Fibroblast of upper back skin (primary cell): ENCODE measurements at regions not wholly inside any gene's neighbourhood (a gene's known extent, or its start where the extent isn't known, plus 50 kb on each side); places are given as distances from the start of the nearest gene placed in this dataset.
A peak's percentile ranks its signal among the peaks of the same experiment; 100 is the strongest.
"Not testable (repeated sequence)": the region's sequence is repeated elsewhere in the genome, so short reads cannot be mapped to it uniquely, and the experiment has no call there.

ENCODE experiments used
- DNase-seq: peaks from one replicate; pipeline ENCODE4 v3.0.0-alpha.2; 2013

GRCh38 chr7:76117306-76117991 lies 69.5 kb downstream of the MDH2 start:
- not testable (repeated sequence) for DNase-seq

GRCh38 chr7:76118253-76119036 lies 70.5 kb downstream of the MDH2 start:
- DNase-seq, result not testable (repeated sequence)

DNA sequence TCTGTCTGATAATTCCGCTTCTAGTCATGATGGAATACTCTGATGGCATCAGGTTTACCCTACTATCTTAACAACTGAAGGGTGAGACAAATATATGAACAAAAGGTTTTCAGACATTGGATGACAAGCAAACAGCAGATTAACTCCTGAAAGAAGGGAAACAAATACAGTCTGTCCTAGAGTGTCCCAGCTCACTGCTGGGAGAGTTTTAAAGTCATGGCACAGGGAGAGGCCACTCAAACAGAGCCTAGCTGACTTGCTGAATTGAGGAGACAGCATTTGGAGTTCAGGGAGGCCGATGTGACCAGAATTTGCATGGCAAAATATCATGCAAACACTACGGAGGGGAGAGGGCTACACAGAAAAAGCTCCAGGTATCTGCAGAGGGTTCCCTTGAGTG lies 73.1 kb downstream of the MDH2 start:
- DNase-seq, result no peak

DNA sequence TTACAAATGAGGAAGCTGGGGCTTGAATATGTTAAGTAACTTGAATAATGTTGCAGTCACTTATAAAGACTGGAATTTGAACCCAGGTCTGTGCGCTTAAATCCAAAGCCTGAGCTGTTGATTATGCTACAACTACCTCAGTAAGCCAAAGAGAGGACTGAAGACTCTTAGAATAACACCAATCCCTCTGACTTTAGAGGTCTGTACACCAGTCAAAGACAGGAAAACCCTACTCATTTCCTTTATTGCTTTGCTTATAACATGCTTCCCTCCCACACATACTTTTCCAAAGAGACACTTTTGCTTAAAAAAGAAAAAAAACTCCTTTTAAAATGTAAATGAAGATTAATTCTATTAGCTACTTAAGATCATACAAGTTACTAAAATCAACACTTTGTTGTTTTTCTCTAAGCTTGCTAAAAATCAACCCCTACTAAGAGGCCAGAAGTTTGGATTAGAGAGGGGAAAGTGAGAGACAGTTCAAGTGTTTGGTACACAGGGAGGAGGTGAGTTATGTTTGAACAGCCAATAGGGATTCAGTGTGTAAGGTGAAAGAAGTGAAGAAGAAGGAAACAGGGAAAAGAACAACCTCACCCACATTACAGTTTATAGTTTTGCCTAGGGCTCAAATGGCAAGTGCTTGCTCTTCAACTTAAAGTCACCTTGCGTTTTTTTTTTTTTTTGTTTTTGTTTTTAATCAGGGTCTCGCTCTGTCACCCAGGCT lies 74.8 kb downstream of the MDH2 start:
- no peak for DNase-seq

- DNase-seq, result no peak
Observed at GRCh38 chr7:76123316-76123715, 75.4 kb downstream of the MDH2 start.

- no peak for DNase-seq
Observed at GRCh38 chr7:76125560-76125959, 76.1 kb upstream of the SRRM3 start.

- DNase-seq, result no peak
Observed at GRCh38 chr7:76126632-76127031, 75.1 kb upstream of the SRRM3 start.

DNA sequence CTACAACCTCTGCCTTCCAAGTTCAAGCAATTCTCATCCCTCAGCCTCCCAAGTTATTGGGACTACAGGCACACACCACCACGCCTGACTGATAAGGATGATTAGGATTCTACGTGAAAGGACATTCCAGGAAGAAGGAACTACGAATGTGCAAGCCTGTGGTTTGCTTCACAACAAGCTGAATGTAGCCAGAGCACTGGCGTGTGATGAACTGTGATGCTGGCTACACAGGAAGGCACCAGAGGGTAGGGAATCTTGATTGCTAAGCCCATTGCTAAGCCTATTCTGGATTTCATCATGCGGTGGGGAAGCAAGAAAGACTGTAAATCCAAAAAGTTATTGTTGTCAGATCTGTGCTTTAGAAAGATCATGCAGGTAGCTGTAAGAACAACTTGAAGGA lies 72.3 kb upstream of the SRRM3 start:
- DNase-seq, result no peak

GRCh38 chr7:76129836-76130235 lies 71.9 kb upstream of the SRRM3 start:
- DNase-seq, result no peak

GRCh38 chr7:76130661-76131060 lies 71.0 kb upstream of the SRRM3 start:
- DNase-seq, result peak; percentile 53

GRCh38 chr7:76131887-76132286 lies 69.8 kb upstream of the SRRM3 start:
- not testable (repeated sequence) for DNase-seq

- DNase-seq, result no peak
Observed at GRCh38 chr7:76133164-76133775, 68.4 kb upstream of the SRRM3 start.

- DNase-seq, result no peak
Observed at GRCh38 chr7:76133839-76134238, 67.9 kb upstream of the SRRM3 start.

DNA sequence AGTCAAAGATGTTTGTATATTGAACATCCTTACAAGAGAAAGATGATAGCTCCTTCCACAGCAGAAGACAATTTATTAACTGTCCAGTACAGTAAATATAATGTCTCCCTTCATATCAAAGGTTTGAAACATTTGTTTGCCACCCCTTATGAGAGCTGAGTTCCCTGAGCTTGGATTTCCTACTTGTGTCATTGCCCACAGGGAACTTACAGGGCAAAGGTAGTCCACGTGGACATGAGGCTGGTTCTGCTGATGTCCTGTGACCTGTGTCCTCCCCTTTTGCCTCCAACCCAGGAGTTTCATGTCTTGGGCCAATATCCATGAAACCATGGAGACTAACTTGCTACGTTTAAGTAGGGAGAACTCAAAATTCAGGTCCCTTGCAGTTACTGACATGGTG lies 66.4 kb upstream of the SRRM3 start:
- DNase-seq, result not testable (repeated sequence)

- DNase-seq, result not testable (repeated sequence)
Observed at GRCh38 chr7:76138577-76139313, 63.0 kb upstream of the SRRM3 start.

DNA sequence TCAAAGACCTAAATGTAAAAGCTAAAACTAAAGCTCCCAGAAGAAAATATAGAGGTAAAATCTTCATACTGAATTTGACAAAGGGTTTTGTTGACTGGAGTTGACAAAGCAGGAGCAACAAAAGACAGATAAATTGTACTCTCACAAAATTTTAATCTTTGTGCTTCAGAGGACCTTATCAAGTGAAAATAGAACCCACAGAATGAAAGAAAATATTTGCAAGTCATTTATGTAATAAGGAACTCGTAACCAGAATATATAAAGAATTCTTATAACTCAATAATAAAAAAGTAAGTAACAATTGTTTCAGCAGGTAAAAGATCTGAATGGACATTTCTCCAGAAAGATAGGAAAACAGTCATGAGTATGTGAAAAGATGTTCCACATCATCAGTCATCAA lies 62.0 kb upstream of the SRRM3 start:
- DNase-seq, result no peak

DNA sequence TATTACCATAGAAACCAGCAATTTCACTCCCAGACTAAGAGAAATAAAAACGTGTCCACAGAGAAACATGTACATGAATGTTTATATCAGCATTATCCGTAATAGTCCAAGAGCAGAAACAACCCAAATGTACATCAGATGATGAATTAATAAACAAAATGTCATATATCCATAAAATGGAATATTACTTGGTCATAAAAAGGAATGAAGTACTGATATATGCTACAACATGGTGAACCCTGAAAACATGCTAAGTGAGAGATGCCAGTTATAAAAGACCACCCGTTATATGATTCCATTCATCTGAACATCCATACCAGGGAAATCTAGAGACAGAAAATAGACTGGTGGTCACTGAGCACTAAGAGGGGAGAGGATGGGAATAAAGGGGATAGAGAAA lies 61.4 kb upstream of the SRRM3 start:
- not testable (repeated sequence) for DNase-seq

- DNase-seq, result no peak
Observed at GRCh38 chr7:76142861-76143260, 58.8 kb upstream of the SRRM3 start.

- DNase-seq, result not testable (repeated sequence)
Observed at GRCh38 chr7:76144664-76145270, 56.9 kb upstream of the SRRM3 start.

- DNase-seq, result no peak
Observed at GRCh38 chr7:76146374-76146773, 55.3 kb upstream of the SRRM3 start.

DNA sequence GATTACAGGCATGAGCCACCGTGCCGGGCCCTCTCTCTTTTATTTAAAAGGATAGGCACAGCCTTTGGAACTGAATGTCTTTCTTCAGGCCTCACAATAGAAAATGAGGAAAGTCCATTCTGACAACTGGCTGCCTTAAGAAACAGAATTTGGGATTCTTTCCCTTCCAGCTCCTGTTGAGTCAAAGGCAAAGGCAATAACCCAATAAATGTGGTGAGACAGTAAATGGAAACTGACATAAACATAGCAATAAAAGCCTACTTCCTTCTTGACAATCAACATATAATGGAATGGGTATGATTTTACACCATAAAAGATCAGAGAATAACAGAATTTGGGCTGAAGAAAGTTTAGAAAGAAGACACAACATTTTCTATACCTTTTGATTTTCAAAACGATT lies 52.7 kb upstream of the SRRM3 start:
- not testable (repeated sequence) for DNase-seq
